ENCODE measurements at regions not wholly inside any gene's neighbourhood (a gene's known extent, or its start where the extent isn't known, plus 50 kb on each side); places are given as distances from the start of the nearest gene placed in this dataset.

DNA sequence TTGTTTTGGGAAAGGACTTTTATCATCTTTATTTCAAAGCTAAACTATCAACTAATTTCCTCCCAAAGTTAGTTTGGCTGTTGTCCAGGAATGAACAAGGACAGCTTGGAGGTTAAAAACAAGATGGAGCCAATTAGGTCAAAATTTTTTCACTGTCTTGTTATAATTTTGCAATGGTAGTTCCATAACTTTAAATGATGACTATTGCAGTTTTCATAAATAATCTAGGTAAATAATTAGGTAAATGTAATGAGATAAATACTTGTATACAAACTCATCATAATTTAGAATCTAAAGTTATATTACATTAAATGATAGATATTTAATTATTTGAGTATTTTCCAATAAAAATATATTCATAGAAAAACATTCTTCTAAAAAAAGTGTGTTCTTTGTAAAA, 68.3 kb upstream of the DAZL start:
- H3K36me3 ChIP-seq (ENCODE audit: control insufficient read depth, insufficient read depth, low read length), result no peaks in the 10 kb centered on the region
- no peak overlapping the region for H3K4me3 ChIP-seq (ENCODE audit: low read length)
- no peaks in the 10 kb centered on the region for H3K4me1 ChIP-seq (ENCODE audit: control insufficient read depth, insufficient read depth, low read length)
- DNase-seq, result no peak
- H3K9me3 ChIP-seq (ENCODE audit: control insufficient read depth, low read length), result peaks cover 33% of the 10 kb centered on the region
- Mint-ChIP-seq H3K27ac (no peak overlapping the region), H3K4me3 (no peak overlapping the region), H3K27me3 (ENCODE audit: insufficient read depth) (no peaks in the 10 kb centered on the region), H3K9me3 (peaks cover 45% of the 10 kb centered on the region), H3K36me3 (ENCODE audit: low read depth) (peaks cover 10% of the 10 kb centered on the region), H3K4me1 (peaks cover 11% of the 10 kb centered on the region)
- no peak overlapping the region for H3K27ac ChIP-seq (ENCODE audit: low read depth, low read length)
- TF ChIP-seq, protein P1, sequence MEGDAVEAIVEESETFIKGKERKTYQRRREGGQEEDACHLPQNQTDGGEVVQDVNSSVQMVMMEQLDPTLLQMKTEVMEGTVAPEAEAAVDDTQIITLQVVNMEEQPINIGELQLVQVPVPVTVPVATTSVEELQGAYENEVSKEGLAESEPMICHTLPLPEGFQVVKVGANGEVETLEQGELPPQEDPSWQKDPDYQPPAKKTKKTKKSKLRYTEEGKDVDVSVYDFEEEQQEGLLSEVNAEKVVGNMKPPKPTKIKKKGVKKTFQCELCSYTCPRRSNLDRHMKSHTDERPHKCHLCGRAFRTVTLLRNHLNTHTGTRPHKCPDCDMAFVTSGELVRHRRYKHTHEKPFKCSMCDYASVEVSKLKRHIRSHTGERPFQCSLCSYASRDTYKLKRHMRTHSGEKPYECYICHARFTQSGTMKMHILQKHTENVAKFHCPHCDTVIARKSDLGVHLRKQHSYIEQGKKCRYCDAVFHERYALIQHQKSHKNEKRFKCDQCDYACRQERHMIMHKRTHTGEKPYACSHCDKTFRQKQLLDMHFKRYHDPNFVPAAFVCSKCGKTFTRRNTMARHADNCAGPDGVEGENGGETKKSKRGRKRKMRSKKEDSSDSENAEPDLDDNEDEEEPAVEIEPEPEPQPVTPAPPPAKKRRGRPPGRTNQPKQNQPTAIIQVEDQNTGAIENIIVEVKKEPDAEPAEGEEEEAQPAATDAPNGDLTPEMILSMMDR (conservative IDR thresholded peaks at IDR 0.05), result no peak
- H3K27me3 ChIP-seq (ENCODE audit: control insufficient read depth, insufficient read depth, low read length, poor library complexity, severe bottlenecking), result no peaks in the 10 kb centered on the region
- no peak overlapping the region for H3K9ac ChIP-seq (ENCODE audit: extremely low read depth, low read length, poor library complexity, severe bottlenecking)

DNA sequence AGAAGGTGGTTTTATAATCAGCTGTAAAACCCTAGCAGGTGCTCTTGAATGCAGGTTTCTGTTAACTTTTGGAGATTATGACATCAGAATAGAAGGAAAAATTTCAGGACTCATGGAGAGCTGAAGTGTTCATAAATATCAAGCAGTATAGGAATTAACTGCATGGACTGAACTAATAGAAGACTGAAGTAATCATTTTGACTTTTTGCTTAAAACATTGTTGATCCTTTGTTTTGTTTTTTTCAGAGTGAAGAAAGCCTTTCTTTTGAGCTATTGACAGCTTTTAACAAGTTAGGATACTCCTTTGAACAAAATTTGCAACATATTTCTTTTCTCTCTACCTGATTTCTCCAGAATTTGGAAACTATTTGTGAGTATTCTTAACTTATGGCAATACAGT, 70.6 kb upstream of the DAZL start:
- Histone ChIP-seq H3K4me3 (ENCODE audit: low read length) (peak overlapping the region; percentile 17), H3K9me3 (ENCODE audit: control insufficient read depth, low read length) (peaks cover 33% of the 10 kb centered on the region), H3K27ac (ENCODE audit: low read depth, low read length) (no peak overlapping the region), H3K9ac (ENCODE audit: extremely low read depth, low read length, poor library complexity, severe bottlenecking) (no peak overlapping the region), H3K36me3 (ENCODE audit: control insufficient read depth, insufficient read depth, low read length) (no peaks in the 10 kb centered on the region), H3K4me1 (ENCODE audit: control insufficient read depth, insufficient read depth, low read length) (no peaks in the 10 kb centered on the region), H3K27me3 (ENCODE audit: control insufficient read depth, insufficient read depth, low read length, poor library complexity, severe bottlenecking) (no peaks in the 10 kb centered on the region)
- H3K36me3 Mint-ChIP-seq (ENCODE audit: low read depth), result peaks cover 10% of the 10 kb centered on the region
- peaks cover 5% of the 10 kb centered on the region for H3K4me1 Mint-ChIP-seq
- TF ChIP-seq, protein P1 (conservative IDR thresholded peaks at IDR 0.05), result no peak
- peaks cover 44% of the 10 kb centered on the region for H3K9me3 Mint-ChIP-seq
- no peaks in the 10 kb centered on the region for H3K27me3 Mint-ChIP-seq (ENCODE audit: insufficient read depth)
- H3K4me3 Mint-ChIP-seq, result no peak overlapping the region
- no peak for DNase-seq
- H3K27ac Mint-ChIP-seq, result no peak overlapping the region

DNA sequence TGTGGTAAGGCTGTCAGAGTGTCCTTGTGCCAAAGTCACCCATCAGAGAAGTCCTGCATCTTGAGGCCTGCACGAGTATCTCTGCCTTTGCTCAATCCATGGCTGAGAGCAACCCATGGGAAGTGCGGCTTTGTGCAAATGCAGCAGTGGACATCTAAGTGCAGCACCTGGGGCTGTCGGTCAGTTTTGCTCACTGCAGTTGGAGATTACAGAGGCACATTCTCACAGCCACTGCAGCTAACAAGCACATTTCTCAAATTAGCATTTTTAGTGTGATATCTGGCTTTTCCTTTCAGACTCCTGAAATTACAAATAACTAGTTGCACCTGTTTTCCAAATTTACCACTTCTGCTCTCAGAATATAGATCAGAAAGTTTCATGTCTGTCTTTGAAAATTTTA, 81.5 kb upstream of the DAZL start:
- Mint-ChIP-seq H3K27ac (no peak overlapping the region), H3K4me3 (no peak overlapping the region), H3K4me1 (peaks cover 25% of the 10 kb centered on the region), H3K9me3 (peaks cover 56% of the 10 kb centered on the region), H3K27me3 (ENCODE audit: insufficient read depth) (no peaks in the 10 kb centered on the region), H3K36me3 (ENCODE audit: low read depth) (peaks cover 8% of the 10 kb centered on the region)
- WGBS, 2 experiments (ENCODE audit: insufficient coverage in 1 of 2, insufficient read length in 1 of 2), result 84 to 100% methylated on average over 2 to 3 of the region's 3 CpGs
- TF ChIP-seq, protein P1 (conservative IDR thresholded peaks at IDR 0.05), result no peak
- Histone ChIP-seq H3K27ac (ENCODE audit: low read depth, low read length) (no peak overlapping the region), H3K4me1 (ENCODE audit: control insufficient read depth, insufficient read depth, low read length) (no peaks in the 10 kb centered on the region), H3K9ac (ENCODE audit: extremely low read depth, low read length, poor library complexity, severe bottlenecking) (no peak overlapping the region), H3K4me3 (ENCODE audit: low read length) (no peak overlapping the region), H3K36me3 (ENCODE audit: control insufficient read depth, insufficient read depth, low read length) (no peaks in the 10 kb centered on the region), H3K9me3 (ENCODE audit: control insufficient read depth, low read length) (peaks cover 28% of the 10 kb centered on the region), H3K27me3 (ENCODE audit: control insufficient read depth, insufficient read depth, low read length, poor library complexity, severe bottlenecking) (no peaks in the 10 kb centered on the region)
- DNase-seq, result no peak
